ENCODE measurements at regions not wholly inside any gene's neighbourhood (a gene's known extent, or its start where the extent isn't known, plus 50 kb on each side); places are given as distances from the start of the nearest gene placed in this dataset.
"Not testable (repeated sequence)": the region's sequence is repeated elsewhere in the genome, so short reads cannot be mapped to it uniquely, and the experiment has no call there.

DNA sequence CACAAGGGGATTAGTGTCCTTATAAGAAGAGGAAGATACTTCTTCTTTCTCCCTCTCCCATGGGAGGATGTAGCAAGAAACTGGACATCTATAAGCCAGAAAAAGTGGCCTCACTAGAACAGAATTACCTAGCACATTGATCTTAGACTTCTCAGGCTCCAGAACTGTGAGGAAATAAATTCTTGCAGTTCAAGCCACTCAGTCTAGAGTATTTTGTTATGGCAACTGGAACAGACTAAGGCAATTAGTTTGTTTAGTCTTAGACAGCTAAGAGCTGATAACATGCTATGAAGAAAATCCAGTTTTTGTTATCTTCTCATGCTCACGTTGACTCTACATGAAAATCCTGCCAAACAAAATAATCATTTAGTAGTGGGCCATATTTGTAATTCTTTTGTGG, 627.6 kb upstream of the PHF14 start:
- DNase-seq: no peak

DNA sequence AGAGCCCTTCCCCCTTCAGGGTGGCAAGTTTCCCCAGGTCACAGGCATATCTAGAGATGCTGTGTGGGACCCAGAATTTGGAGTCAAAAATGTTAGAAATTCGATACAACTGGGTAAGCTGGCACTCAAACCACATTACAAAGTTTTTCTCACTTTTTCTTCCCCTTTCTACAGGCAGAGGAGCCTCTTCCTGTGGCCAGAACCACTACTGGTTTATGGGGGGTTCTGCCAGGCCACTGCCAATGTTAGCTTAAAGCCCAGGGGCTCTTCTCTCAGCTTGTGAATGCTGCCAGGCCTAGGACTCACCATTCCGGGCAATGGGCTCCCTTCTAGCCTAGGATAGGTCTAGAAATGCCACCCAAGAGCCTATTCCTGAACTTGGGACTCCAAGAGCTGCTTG, 617.9 kb upstream of the PHF14 start:
- no peak for DNase-seq

DNA sequence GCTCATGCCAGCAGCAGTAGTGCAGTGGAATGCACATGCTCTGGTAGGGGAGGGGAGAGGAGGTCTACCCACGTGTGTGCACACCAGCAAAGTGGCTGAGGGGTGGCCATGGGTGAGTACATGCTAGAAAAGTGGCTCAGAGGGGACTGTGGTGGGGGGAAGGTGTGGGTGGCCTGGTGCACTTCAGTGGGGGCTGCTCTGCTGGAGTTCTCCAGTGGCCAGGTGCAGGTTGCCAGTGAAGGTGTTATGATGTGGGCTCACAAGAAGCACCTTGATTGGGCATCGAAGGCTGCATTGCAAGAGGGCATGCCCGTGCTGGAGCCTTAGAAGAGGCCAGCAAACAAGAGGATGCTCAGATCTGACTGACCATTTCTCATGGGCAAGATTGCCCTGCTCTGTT, 613.6 kb upstream of the PHF14 start:
- no peak for DNase-seq

DNA sequence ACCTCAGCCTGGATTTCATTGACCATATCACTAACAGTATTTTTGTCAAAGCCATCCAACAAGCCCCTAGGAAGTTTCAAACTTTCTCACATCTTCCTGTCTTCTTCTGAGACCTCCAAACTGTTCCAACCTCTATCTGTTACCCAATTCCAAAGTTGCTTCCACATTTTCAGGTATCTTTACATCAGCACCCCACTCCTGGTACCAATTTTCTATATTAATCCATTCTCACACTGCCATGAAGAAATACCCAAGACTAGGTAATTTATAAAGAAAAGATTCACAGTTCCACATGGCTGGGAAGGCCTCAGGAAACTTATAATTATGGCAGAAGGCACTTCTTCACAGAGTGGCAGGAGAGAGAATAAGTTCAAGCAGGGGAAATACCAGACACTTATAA, 571.9 kb upstream of the PHF14 start:
- DNase-seq: no peak

DNA sequence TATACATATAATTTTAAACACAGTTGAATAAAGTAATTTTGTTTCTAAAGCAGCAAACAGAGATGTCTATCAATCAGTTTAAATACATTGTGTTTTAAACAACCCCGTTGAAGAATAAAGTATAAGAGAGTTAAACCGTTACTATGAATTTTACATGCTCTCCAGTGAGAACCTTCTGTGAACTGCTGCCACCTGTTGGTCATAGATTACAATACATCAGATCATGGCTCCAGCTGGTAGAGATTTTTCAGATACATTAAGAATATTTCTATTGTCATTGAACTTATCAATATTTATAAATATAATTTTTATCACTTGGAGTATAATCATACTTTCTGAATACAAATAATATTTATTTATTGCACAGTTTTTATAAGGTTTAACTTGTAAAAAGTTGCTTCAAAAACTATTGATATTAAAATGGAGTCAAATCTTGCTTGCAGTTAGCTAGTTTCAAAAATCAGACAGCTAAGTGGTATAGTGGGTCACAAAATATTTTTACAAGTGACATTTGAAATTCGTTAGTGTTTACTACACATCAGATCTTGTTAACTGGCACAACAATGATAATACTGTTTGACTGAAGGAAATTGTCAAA, 561.2 kb upstream of the PHF14 start:
- DNase-seq: peak; percentile 1

DNA sequence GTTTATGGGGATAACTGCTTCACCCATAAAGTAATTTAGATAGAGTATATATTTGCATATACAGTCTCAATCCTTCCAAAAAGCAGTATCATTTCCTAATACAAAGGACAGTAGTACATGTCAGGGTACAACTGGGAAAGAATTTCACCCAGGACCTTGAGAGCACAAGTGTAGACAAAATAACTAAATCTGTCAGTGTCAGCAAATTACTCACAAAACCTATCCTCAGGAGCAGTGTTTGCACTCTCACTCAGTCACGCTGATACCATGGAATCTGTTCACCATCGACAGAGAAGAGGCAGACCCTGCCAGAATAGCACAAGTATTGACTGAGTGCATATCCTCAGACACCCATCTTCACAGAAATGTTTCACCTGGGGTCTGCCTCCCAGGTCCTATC, 554.7 kb upstream of the PHF14 start:
- no peak for DNase-seq

DNA sequence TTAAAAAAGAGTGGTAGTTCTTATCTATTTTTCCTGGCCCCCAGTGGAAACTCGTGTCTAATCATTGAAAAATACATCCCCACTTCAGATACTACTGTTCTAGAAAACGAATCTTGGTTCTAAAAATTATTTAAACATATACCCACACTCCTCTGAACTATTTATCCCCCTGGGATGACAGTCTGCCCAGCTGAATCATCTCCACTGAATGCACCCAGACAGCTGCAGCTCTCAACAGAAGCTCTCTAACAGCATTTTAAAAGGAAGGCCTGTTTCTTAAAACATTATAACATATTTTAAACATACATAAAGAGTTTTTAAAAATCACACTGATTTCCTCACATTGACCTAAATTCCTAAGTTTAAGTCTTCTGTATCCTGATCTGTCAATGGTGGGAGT, 544.6 kb upstream of the PHF14 start:
- no peak for DNase-seq

DNA sequence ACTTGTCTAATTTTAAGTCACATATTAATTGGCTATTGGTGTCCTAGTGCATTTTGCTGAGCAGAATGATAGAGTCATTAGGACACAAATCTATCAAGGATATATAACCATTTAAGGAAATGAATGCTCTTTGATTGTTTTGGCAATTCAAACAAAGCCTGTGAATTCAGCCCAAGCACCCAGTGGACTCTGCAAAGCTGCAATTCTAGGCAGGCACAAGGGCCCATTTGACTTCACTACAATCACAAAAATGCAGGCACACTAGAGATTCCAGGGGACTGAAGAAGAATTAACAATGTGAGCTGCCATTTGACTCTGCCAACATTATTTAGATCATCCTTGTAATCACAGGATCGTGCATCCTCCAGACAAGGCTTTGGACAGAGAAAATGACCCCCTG, 544.2 kb upstream of the PHF14 start:
- no peak for DNase-seq

DNA sequence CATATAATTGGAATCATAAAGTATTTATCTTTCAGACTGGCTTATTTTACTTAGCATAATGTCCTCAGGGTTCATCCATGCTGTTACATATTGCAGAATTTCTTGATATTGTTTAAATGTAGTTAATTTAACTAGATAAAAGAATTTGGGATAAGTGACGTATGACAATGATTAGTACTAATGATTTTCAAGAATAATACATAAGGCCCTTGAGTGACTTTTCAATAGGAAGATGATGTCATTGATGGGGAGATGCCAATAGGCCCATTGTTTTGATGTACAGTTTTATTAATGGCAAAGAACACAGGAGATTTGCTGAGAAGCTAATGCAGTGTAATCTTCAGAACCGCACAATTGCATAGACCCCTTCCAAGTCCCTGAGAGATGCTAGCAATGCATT, 537.4 kb upstream of the PHF14 start:
- no peak for DNase-seq

DNA sequence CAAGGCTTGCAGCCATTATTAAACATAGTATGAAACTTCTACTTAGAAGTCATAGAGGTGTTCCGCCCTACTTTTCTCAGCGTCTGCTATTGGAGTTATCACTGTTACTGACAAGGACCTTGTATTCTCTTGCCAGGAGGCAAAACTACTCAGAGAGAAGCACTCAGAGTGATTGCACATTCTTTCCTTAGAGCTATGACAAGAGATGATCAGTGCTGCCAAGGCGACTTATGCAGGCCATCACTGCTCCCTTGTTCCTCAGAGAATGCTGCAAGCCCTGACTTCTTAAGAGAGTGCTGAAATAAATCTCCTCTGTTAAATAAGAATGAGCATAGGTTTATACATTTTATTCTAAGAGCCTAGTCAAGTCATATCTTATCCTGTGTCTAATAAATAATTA, 534.6 kb upstream of the PHF14 start:
- no peak for DNase-seq

DNA sequence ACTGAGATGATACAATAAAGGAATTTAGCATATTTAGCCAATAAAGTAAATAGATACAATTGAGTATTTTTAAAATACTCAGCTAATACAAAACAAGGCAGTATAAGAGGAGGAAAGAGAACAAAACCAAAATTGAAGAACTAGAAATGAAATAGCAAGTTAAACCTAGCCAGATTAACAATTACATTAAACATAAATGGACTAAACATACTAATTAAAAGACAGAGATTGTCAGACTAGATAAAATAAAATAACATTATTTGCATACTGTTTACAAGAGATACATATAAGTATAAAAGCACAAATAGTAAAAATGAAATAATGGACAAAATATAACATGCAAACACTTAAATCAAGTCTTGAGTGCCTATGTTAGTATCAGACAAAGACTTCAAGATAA, 517.7 kb upstream of the PHF14 start:
- DNase-seq: no peak

DNA sequence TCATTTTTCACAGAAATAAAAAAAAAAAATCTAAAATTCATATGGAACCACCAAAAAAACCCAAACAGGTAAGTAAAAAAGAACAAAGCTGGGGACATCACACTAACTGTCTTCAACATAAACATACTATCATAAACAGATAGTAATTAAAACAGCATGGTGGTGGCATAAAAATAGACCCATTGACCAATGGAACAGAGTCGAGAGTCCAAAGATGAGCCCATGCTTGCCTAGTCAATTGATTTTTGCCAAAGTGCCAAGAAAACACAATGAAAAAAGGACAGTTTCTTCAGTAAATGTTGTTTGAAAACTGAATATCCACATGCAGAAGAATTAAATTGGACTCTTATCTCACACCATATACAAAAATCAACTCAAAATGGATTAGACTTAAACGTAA, 513.2 kb upstream of the PHF14 start:
- DNase-seq: no peak

DNA sequence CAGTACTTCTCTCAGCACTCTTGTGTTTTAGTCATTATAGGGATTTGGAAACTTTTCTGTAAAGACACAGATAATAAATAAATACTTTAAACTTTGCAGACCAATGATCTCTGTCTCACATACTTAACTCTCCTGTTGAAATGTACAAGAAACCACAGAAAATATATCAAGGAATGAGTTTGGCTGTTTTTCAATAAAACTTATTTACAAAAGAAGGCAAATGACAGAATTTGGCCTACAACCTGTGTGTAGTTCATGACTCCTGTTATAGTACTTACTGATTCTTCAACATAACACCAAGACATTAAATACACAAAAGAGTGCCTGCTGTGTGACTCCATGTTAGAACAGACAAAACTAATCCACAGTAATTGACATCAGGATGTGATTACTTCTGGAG, 510.0 kb upstream of the PHF14 start:
- no peak for DNase-seq

DNA sequence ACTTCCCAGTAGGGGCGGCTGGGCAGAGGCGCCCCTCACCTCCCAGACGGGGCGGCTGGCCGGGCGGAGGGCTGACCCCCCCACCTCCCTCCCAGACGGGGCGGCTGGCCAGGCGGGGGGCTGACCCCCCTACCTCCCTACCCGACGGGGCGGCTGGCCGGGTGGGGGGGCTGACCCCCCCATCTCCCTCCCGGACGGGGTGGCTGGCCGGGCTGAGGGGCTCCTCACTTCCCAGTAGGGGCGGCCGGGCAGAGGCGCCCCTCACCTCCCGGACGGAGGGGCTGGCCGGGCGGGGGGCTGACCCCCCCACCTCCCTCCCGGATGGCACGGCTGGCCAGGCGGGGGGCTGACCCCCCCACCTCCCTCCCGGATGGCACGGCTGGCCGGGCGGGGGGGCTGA, 508.1 kb upstream of the PHF14 start:
- not testable (repeated sequence) for DNase-seq

DNA sequence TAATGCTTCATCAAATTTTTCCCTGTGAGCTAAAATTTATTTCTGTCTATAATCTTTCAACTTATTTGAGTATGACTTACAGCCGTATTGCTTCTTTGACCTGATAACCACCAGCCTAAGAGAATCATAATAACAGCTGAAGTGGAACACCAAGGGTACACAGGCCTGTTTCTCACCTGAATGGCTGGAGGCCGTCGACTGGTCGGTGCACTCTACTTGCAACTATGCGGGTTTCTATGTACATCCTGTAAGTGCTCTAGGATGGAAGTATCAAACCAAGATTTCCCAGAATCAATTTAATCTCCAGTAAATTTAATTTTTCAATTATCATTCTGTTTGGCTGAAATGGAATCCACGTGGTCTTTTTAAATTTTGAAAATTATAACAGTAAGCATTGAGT, 504.8 kb upstream of the PHF14 start:
- DNase-seq: no peak

DNA sequence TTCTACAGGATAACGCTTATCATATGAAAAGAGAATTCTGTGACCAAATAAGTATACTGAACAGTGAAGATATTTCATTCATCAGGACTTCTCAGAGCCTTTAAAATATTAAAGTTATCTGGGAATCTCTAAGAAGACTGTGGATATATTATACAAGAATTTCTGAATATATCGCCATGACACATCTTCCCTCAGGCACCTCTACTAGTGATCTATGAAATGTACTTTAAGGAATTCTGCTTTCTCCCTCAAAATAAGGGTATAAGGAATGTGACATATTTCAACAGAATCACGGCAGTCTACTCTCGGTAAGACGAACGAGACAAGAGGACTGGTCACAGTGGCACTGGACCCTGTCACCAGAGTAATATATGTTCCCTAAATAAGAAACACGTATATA, 504.2 kb upstream of the PHF14 start:
- no peak for DNase-seq

DNA sequence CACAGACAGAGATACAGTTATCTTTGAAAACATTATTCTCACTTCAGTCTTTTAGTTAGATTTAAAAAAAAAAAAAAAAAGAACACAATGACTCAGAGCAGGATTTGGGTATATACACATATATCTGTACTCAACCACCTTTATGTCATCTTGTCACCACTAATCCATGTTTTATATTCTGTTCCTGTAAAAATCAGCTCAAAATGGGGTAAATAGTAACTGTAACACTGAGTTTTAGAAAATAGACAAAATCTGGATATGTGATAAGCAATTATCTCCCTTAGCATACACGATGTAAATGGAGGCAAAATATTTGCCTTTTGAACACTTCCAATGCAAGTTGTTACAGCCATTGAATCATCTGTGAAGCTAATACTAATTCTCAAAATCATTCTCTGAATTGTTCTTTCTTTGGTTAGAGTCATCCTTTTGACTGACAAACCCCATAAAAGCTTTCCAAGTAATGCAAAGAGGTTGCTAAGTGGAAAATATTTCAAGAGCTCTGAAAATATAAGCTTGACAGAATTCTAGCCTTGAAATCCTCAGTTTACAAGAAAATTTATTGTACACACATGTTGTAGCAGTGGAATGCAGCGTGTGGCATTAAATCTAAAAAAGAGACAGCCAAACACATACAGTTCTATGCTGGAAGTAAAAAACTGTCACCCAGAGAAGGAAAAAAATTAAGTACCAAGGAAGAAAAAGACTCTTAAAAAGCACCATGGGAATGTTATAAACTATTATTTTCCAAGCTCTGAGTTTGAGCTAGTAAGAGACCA, 502.2 kb upstream of the PHF14 start:
- DNase-seq: no peak

DNA sequence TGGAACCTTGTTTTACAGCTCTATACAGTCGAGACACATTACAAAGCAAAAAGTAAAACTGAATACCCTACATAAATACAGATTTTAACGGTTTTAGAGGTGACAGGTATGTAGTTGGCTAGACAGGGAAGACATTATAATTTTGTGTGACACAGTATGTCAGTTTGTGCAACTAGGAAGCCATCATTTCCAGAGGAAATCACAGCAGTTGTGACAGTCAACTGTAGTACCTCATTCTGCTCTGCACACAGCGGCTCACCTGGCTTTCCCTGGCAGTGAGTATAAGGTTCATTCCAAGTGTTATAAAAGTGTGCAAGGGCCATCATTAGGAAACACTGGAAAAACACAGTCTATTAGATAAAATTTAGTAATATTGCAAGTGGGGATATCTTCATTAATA, 501.6 kb upstream of the PHF14 start:
- DNase-seq: no peak

DNA sequence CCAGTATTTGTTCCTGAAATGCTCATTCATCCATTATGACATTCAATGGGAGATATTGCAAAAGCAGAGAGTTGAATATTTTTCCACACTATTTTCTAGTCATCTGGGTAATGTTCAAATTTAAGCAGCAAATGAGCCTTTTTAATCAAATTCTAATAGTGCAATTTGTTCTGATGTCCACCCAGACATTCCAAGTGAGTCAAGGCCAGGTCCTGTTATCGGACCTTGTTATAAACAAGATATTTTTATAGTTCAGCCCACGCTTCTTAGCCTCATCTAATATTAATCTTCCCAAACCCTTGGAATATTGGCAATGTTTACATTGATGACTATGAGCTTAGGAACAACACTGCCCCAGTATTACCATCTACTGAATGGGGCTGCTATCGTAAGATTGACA, 500.1 kb upstream of the PHF14 start:
- no peak for DNase-seq

DNA sequence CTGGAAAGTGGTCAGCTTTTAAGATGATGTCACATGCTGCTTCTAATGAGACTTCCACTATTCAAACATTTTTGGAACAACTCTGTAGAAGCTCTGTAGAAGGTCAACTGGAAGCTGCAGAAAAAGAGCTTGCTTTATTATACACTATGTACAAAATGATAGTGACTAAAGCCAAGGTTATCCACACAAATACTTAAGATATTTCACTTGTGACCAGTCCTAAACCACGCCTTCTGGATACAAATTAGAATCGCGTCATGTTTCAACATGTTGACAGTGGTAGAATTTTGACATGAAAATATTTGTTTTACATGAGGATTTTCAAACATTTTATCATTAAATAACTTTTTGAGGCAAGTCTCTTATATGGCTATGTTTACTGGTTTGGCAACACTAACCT, 499.6 kb upstream of the PHF14 start:
- DNase-seq: no peak

DNA sequence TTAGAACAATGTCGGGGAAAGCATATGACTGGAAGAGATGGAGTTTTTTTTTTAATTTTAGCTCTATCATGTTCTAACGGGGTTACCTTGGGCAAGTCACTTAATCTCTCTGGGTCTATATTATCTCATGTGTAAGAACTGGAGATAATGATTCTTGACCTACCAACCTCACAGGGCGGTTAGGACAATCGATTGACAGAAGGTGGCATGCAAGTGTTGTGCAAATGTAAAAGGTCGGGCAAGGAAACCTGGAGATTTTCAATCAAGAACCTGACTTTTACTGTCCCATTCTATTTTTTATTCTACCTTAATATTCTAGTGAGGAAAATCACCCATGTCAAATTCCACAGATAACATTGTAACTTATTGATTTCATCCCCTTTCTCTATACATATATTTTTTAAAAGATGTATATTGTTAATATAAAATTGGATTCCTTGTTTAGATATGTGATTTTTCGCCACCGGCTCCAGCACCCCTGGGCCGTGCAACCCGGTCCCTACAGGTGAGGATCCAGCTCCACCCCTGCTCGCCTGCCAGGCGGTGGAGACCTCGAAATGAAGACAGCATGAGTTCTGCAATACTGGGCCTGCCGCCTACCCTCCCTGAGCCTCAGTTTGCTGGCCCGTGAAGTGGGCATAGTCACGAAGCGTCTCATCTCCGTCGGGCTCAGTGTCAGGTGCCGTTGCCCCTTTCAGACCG, 497.6 kb upstream of the PHF14 start:
- no peak for DNase-seq

DNA sequence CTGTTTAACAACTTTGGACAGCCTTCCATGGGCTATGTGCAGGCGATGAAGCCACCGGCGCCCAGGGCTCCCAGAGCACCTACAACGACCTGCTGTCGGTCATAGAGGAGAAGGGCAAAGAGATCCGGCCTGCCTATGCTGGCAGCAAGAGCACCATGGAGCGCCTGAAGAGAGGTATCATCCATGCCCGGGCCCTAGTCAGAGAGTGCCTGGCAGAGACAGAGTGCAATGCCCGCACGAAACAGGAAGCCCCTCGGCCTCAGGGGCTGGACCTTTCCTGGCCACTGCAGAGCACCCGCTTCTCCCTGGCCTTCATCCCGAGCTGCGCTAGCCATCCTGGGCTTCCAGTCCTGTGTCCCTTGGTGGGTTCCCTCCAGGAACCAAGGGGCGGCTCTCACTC, 497.0 kb upstream of the PHF14 start:
- DNase-seq: no peak

DNA sequence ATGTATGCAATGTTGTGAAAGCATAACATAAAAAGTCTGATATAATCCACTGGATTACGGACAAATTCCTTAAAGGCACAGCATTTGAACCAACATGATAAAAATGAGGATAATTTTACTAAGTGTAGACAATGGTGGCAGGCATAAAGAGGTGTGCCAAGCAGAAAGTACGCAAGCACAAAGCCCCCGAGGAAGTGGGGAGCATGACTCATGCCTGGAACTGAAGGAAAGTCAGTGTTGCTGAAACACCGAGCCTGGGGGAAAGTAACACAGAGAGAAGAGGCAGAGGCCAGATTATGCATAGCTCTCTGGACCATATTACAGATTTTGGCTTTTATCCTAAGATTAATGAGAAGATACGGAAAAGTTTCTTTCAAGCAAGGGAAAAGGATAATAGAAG, 490.0 kb upstream of the PHF14 start:
- DNase-seq: no peak

DNA sequence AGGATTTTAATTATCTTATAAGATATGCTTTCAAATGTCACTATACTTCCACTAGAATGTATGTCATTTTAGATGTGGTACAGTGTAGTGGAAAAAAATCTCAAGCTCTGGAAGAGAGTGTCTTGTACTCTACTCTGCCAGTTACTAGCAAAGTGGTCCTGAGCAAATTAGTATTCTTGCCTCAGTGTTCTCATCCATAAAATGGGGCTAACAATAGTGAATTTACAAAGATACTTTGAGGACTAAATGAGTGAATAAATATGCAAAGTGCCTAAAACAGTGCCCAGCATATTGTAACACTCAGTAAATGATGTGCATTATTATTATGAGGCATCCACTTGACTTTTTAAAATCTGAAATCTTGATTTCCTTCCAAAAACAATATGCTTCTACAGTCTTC, 488.9 kb upstream of the PHF14 start:
- no peak for DNase-seq

Data from EL (cell line).